ENCODE measurements at regions not wholly inside any gene's neighbourhood (a gene's known extent, or its start where the extent isn't known, plus 50 kb on each side); places are given as distances from the start of the nearest gene placed in this dataset.

DNA sequence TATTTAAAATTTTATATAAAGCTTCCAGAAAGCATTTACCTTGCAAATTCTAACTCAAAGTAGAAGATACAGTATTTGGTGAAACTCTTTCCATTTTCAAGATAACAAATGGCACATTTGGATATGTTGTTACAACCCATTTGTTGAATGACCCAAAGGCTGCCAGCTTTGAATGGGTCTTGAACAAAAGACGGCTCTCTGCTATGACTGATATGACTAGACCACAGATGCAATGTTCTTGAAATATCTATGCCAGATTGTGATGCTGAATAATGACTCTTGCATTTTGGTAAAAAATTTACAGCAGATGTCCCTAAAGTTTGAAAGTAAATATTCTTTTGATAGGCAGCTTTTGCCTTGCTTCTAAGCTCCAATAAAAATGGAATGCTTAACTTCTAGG lies 99.6 kb downstream of the HTR1B start:
- TF ChIP-seq, protein P1, sequence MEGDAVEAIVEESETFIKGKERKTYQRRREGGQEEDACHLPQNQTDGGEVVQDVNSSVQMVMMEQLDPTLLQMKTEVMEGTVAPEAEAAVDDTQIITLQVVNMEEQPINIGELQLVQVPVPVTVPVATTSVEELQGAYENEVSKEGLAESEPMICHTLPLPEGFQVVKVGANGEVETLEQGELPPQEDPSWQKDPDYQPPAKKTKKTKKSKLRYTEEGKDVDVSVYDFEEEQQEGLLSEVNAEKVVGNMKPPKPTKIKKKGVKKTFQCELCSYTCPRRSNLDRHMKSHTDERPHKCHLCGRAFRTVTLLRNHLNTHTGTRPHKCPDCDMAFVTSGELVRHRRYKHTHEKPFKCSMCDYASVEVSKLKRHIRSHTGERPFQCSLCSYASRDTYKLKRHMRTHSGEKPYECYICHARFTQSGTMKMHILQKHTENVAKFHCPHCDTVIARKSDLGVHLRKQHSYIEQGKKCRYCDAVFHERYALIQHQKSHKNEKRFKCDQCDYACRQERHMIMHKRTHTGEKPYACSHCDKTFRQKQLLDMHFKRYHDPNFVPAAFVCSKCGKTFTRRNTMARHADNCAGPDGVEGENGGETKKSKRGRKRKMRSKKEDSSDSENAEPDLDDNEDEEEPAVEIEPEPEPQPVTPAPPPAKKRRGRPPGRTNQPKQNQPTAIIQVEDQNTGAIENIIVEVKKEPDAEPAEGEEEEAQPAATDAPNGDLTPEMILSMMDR (IDR thresholded peaks at IDR 0.05; ENCODE audit: borderline replicate concordance, extremely low read depth, low read length, poor library complexity, severe bottlenecking), result no peak
- TF ChIP-seq EZH2 (IDR thresholded peaks at IDR 0.05; ENCODE audit: borderline replicate concordance, low read depth, low read length, severe bottlenecking), result no peak

All from DND-41 (cell line).